ENCODE measurements at regions not wholly inside any gene's neighbourhood (a gene's known extent, or its start where the extent isn't known, plus 50 kb on each side); places are given as distances from the start of the nearest gene placed in this dataset.

DNA sequence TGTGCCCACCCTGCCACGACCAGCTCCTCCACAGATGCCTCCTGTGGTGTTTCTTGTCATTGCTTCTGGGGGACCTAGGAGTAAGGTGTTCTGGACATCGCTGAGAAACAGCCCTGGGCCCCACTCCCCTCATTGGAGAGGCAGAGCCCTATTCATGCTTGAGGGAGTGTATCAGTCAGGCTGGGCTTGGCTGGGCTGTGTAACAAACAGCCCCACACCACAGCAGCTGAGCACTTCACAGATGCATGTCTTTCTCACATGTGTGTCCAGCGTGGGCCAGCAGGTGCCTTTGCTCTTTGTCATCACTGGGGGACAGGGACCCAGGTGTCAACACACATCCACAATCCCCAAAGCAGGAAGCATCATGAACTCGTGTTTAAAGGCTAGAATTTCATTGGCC, 65.1 kb upstream of the FBRSL1 start:
- no peak for DNase-seq (ENCODE audit: low spot score)

DNA sequence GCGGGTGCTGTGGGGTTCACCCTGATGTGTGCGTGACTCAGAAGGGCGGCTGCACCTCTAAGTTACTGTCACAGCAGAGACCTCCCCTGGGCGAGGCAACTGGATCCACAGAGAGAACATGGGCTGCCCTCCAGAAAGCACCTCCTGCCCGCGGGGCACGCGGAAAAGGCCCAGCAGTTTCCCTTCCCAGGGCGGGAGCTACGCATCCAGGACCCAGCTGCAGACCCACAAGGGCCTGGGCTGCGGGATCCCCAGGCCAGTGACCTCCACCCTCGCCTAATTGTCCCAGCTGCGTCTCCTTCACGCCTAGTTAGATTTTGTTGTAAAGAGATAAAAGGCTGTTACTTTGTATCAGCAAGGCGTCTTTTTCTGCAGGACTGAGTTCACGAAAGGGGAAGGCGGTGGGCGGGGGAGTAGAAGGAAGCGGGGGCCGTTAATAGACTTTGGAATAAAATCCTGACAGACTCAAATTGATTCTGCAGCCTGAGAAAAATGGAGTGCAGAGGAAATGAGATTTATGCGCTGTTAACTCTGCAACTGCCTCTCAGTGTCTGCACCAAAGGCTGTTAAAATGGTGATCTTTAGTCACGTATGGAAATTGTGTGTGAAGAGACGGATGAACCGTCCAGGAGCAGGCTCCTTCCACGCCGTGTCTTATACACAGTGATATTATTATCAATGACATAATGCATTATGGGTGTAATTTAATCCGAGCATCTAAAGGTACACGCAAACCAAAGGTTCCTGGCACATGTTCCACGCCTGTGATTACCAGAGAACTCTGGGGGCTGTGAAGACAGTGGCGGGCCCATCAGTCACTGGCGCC, 65.9 kb upstream of the FBRSL1 start:
- DNase-seq (ENCODE audit: low spot score), result no peak

GRCh38 chr12:132423251-132423819, 66.6 kb upstream of the FBRSL1 start:
- no peak for DNase-seq (ENCODE audit: low spot score)

DNA sequence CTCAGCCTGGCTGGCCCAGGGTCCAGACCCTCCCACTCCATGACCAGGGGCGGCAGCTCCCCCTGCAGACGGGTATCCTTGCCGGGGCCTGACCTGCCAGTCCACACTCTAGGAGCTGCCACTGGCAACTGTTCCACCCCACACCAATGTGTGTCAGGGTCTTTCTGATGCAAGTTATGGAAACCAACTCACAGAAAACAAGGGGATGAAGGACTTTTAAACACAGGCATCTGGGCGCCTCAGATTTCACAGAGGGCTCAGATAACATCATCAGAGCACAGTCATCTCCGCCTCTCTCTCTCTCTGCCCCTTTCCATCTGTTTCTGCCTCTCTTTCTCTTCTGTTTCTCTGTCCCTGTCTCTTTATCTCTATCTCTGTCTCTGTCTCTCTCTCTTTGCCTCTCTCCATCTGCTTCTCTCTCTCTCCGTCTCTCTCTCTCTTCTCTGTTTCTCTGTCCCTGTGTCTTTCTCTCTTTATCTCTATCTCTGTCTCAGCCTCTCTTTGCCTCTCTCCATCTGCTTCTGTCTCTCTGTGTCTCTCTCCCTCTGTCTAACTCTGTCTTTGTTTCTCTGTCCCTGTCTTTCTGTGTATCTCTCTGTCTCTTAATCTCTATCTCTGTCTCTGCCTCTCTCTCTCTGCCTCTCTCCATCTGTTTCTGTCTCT, 67.4 kb upstream of the FBRSL1 start:
- DNase-seq (ENCODE audit: low spot score), result no peak

DNA sequence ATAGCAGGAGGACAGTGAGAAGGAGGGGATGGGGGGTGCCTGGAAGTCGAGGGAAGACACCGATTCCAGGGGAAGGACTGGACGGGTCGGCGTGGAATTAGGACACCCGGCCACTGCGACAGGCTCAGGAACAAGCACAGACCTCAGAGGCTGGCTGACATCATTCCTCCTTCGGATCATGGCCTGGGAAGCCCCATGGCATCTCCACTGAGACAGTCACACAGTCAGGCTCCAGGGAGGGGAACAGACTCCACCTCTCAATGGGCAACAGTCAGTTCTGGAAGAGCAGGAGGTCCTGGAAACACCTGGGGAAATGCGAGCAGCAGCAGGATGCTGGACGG, 67.9 kb upstream of the FBRSL1 start:
- no peak for DNase-seq (ENCODE audit: low spot score)

GRCh38 chr12:132419631-132420246, 70.2 kb upstream of the FBRSL1 start:
- DNase-seq (ENCODE audit: low spot score), result no peak

- DNase-seq (ENCODE audit: low spot score), result no peak
These were observed 71.5 kb upstream of the FBRSL1 start for GRCh38 chr12:132418393-132418925.

DNA sequence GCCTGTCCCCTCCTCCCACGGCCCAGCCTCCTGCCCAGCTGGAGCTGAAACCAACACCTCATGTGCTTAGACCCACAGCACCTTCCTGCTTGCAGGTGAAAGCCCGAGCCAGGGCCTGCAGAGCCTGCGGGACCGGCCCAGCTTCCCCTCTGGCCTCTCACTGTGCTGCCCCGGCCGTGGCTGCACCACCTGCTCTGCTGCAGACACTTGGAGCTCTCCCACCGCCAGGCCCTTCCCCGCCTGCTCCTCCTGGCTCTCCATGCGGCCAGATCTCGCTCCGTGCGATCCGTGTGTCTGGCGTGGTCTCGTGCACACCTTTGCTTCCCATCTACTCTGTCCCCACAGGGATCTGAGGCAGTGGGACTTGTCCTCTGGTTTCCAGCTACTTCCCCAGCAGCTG, 72.2 kb upstream of the FBRSL1 start:
- DNase-seq (ENCODE audit: low spot score), result no peak

- DNase-seq (ENCODE audit: low spot score), result no peak
These were observed 73.1 kb upstream of the FBRSL1 start for GRCh38 chr12:132416827-132417226.

GRCh38 chr12:132416121-132416673, 73.8 kb upstream of the FBRSL1 start:
- no peak for DNase-seq (ENCODE audit: low spot score)

DNA sequence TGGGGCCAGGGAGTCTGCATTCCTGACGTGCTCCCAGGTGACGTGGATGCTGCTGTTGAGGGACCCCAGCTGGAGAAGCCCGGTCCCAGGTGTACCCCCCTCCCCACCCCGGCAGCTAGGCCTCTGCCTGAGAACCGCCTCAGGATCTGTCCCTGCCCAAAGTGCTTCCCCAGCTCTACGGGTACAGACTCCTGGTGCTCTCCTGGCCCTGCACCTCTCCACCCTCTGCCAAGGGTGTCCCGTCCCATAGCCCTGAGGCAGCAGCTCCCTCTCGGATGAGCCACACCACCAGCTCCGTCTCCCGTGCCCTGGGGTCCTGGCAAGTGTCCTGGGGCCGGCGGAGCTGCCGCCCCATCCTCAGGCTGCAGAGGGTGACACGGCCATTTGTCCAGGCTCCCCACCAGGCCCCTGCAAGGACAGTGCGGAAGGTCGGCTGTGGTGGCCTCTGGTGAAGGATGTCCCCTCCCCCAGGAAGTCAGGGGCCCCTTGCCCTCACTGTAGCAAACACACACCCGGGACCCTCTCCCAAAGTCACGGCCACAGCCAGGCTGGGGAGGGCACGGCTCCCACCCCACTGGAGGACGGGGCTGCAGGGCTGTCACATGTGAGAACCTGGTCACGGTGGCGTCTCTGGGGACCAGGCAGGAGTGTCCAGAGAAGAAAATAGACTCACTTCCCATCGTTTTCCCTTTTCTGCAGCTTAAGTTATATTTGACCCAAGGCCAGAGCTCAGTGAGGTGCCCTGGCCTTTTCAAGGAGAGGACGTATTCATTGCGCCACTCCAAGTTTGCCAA, 74.4 kb upstream of the FBRSL1 start:
- DNase-seq (ENCODE audit: low spot score), result no peak

DNA sequence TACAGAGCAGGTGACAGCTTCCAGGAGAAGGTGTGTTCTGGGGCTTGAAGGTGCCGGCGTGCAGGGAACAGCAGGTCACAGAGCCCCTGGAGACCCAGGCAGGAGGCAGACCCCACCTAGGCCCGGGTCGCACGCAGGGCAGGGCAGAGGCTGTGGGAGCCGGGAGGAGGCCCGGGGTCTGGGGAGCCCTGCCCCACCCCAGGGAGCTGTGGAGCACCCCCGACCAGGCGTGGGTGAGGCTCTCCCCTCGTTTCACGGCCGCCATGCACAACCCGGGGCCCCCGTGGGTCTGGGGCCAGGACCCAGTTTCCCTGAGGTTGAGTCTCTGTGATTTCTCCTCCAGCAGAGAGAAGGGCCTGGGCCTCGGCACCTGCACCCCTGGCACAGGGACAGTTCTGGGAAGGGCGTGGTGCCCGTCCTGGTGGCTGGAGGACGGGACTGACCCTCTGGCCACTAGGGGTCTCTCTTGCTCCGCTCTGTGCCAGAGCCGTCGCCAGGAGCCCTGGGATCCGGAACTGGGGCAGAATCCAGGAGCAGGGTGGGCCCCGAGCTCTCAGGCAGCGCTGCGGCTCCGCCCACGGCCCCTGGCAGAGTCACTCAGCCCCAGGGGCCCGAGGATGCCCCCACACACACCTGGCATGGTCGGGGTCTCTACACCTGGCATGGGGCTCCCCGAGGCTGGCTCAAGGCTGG, 75.2 kb upstream of the FBRSL1 start:
- DNase-seq (ENCODE audit: low spot score), result peak; percentile 74

- no peak for DNase-seq (ENCODE audit: low spot score)
These were observed 75.9 kb upstream of the FBRSL1 start for GRCh38 chr12:132413931-132414588.

DNA sequence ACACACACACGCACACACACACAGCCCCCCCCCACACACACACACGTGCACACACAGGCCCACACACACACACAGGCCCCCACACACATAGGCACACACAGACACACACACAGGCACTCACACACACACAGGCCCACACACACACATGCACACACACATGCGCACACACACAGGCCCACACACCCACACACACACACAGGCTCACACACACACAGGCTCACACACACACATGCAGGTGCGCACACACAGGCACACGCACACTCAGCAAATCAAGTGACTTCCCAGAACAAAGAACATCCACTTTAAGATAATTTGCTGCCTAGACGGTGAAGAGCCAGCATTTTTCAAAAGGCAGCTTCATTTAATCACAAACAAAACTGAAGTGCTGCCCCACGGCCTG, 78.5 kb upstream of the FBRSL1 start:
- no peak for DNase-seq (ENCODE audit: low spot score)

DNA sequence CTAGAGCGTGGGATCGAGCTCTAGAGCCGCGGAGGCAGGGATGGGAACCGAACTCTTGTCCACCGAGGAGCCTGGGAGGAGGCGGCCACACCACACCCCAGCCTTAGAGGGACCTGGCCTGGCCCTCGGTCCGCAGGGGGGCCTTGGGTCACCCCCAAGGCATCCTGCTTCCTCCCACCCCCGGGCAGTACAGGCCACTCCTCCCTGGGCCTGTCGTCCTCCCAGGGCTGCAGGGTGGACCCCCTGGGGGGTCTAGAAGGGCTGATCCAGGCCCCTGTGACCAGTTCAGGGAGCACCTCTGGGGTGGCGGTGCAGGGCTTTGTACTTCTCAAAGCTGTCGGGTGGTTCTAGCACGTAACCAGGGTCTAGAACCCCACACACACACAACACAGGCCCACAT, 79.1 kb upstream of the FBRSL1 start:
- no peak for DNase-seq (ENCODE audit: low spot score)

- no peak for DNase-seq (ENCODE audit: low spot score)
These were observed 79.7 kb upstream of the FBRSL1 start for GRCh38 chr12:132410296-132410625.

- no peak for DNase-seq (ENCODE audit: low spot score)
These were observed 80.3 kb upstream of the FBRSL1 start for GRCh38 chr12:132409495-132410295.

GRCh38 chr12:132408626-132409494, 79.5 kb upstream of the GALNT9 start:
- no peak for DNase-seq (ENCODE audit: low spot score)

GRCh38 chr12:132407992-132408391, 78.6 kb upstream of the GALNT9 start:
- DNase-seq (ENCODE audit: low spot score), result no peak

Measured in germinal center (tissue), 1 donor.